GM12892 (cell line): ENCODE measurements at regions not wholly inside any gene's neighbourhood (a gene's known extent, or its start where the extent isn't known, plus 50 kb on each side); places are given as distances from the start of the nearest gene placed in this dataset.

Experiments
- POLR2A ChIP-seq: IDR thresholded peaks from 2 replicates; pipeline ENCODE4 v1.6.1; 2011; ENCODE audit warnings: low read depth, low read length, control low read depth
- POLR2AphosphoS5 ChIP-seq: IDR thresholded peaks from 2 replicates; pipeline ENCODE4 v1.6.1; 2011; ENCODE audit warnings: low read depth, low read length, control low read depth

DNA sequence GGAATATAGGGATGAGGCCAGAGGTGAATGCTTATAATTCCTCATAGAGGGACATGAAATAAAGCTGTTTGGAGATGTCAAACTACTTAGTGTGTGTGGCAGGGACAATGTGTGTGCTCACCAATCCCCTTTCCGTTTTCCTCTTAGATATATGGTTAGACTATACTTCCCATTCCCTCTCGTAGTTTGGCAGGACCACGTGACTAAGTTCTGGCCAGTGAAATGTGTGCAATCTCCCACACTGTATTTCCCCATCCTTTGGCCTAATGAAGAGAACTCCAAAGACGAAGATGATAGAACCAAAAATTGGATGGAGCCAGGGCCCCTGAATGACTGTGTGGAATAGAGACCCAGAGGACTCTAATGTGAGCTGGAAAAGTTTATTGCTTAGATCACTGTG lies 233.4 kb upstream of the KLF4 start:
- TF ChIP-seq POLR2AphosphoS5 (no peak), POLR2A (no peak)
